ENCODE measurements at regions not wholly inside any gene's neighbourhood (a gene's known extent, or its start where the extent isn't known, plus 50 kb on each side); places are given as distances from the start of the nearest gene placed in this dataset.

- DNase-seq (ENCODE audit: low read depth): no peak
Observed at GRCh38 chr2:47265158-47265557, 88.8 kb upstream of the CALM2 start.

- no peak for DNase-seq (ENCODE audit: low read depth)
Observed at GRCh38 chr2:47264686-47265085, 88.4 kb upstream of the CALM2 start.

GRCh38 chr2:47264143-47264542, 87.8 kb upstream of the CALM2 start:
- no peak for DNase-seq (ENCODE audit: low read depth)

- DNase-seq (ENCODE audit: low read depth): no peak
Observed at GRCh38 chr2:47262657-47263056, 86.3 kb upstream of the CALM2 start.

- peak; percentile 45 for DNase-seq (ENCODE audit: low read depth)
Observed at GRCh38 chr2:47260971-47261370, 84.7 kb upstream of the CALM2 start.

- DNase-seq (ENCODE audit: low read depth): no peak
Observed at GRCh38 chr2:47259829-47260228, 83.5 kb upstream of the CALM2 start.

- no peak for DNase-seq (ENCODE audit: low read depth)
Observed at GRCh38 chr2:47257946-47258348, 81.6 kb upstream of the CALM2 start.

- no peak for DNase-seq (ENCODE audit: low read depth)
Observed at GRCh38 chr2:47256416-47257087, 80.2 kb upstream of the CALM2 start.

- no peak for DNase-seq (ENCODE audit: low read depth)
Observed at GRCh38 chr2:47255794-47256193, 79.5 kb upstream of the CALM2 start.

GRCh38 chr2:47254464-47254863, 78.2 kb upstream of the CALM2 start:
- no peak for DNase-seq (ENCODE audit: low read depth)

- no peak for DNase-seq (ENCODE audit: low read depth)
Observed at GRCh38 chr2:47253447-47253846, 77.1 kb upstream of the CALM2 start.

- no peak for DNase-seq (ENCODE audit: low read depth)
Observed at GRCh38 chr2:47251404-47251675, 75.0 kb upstream of the CALM2 start.

GRCh38 chr2:47250586-47251403, 74.5 kb upstream of the CALM2 start:
- DNase-seq (ENCODE audit: low read depth): peak; percentile 62

GRCh38 chr2:47249931-47250330, 73.6 kb upstream of the CALM2 start:
- no peak for DNase-seq (ENCODE audit: low read depth)

- no peak for DNase-seq (ENCODE audit: low read depth)
Observed at GRCh38 chr2:47249157-47249900, 73.0 kb upstream of the CALM2 start.

- DNase-seq (ENCODE audit: low read depth): no peak
Observed at GRCh38 chr2:47243596-47244323, 67.4 kb upstream of the CALM2 start.

GRCh38 chr2:47241715-47242114, 65.4 kb upstream of the CALM2 start:
- DNase-seq (ENCODE audit: low read depth): no peak

- DNase-seq (ENCODE audit: low read depth): no peak
Observed at GRCh38 chr2:47239119-47239969, 63.0 kb upstream of the CALM2 start.

- DNase-seq (ENCODE audit: low read depth): no peak
Observed at GRCh38 chr2:47238638-47239037, 62.3 kb upstream of the CALM2 start.

- no peak for DNase-seq (ENCODE audit: low read depth)
Observed at GRCh38 chr2:47237375-47238334, 61.3 kb upstream of the CALM2 start.
